Activated CD4-positive, alpha-beta T cell treated with anti-CD3 and anti-CD28 coated beads for 1 hour (primary cell): ENCODE measurements at regions not wholly inside any gene's neighbourhood (a gene's known extent, or its start where the extent isn't known, plus 50 kb on each side); places are given as distances from the start of the nearest gene placed in this dataset.

Experiments
- DNase-seq: peaks from one replicate; pipeline ENCODE4 v3.0.0-alpha.2; 2020

DNA sequence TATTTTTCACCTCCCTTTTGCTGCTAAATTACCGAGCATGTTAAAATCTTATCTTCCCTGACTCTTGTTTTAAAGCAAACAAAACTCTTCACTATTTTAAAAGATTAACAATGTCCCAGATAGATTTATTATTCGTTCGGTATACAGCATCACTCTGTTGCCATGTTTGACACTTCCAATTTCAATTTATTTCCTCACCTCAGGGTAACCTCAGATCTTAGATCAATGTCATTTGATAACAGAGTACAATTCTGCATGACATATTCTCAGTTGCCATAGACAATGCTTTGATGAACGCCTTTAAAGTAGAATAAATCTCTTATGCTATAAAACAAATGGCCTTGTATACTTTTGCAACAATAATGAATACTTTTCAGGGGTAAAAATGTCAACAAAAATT, 1078.1 kb upstream of the IGFBP7 start:
- no peak for DNase-seq

DNA sequence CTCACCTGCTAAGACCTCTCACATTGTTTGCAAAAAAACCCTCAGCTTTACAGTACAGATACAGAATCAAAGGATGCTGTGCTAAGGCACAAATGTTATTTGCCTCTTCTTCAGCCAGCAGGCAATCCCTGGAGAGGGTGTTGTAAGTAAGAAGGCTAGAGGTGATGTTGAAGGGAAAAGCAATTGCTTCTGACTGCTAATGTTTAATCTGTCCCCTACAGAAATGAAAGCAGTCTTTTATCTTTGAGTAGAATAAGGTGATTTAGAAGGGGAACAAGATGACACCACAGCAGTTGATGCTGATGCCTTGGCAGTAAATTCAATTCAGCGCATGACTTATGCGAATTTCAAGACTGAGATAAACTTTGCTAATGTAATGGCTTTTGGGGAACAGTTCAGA, 1064.8 kb upstream of the IGFBP7 start:
- no peak for DNase-seq

DNA sequence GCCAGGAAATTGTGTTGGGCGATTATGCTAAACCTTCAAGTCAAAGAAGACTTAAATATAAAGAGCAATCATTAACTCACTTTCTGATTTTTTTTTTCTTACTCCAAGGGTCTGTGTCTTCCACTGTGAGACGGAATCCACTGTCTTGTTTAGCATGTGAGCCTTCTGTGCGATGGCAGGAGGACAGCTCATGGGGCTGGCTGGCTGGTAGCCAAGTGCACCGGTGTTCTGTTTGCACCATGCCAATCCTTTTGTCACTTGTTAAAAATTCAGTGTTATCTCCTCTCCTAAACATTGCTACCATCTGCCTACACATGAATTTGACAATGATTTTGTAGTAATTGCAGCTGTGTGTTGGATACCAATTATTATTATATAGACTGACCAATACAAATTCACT, 1056.3 kb upstream of the IGFBP7 start:
- DNase-seq, result no peak

DNA sequence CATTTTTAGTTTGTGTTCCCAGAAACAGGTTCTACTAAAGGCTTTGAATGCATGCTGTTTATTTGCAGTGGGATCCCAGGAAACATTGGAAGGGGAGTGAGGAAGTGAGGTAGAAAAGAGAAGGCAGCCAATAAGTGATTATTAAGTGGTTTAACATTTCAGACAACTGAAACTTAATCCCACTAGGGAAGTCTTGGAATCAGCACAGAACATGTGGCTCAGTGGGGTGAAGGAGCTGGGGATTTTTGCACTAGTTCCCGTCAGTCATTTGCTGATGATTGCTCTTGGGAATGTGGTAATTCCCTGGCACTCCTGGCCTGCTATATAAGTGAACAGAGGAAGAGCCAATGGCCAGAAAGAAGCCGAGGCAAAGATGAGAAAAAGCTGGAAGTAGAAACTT, 1053.0 kb upstream of the IGFBP7 start:
- DNase-seq, result no peak

DNA sequence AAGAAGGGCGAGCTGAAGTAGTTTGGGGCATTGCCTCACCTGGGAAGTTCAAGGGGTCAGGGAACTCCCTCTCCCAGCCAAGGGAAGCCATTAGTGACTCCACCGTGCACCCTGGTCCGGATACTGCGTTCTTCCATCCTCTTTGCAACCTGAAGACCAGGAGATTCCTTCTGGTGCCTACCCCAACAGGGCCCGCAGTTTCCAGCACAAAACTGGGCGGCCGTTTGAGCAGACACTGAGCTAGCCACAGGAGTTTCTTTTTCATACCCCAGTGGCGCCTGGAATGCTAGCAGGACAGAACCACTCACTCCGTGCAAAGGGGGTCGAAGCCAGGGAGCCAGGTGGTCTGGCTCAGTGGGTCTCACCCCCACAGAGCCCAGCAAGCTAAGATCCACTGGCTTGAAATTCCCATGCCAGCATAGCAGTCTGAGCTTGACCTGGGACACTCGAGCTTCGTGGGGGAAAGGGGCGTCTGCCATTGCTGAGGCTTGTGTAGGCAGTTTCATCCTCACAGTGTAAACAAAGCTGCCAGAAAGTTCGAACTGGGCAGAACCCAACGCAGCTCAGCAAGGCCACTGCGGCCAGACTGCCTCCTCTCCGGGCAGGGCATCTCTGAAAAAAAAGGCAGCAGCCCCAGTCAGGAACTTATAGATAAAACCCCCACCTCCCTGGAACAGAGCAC, 1039.4 kb upstream of the IGFBP7 start:
- DNase-seq, result no peak

DNA sequence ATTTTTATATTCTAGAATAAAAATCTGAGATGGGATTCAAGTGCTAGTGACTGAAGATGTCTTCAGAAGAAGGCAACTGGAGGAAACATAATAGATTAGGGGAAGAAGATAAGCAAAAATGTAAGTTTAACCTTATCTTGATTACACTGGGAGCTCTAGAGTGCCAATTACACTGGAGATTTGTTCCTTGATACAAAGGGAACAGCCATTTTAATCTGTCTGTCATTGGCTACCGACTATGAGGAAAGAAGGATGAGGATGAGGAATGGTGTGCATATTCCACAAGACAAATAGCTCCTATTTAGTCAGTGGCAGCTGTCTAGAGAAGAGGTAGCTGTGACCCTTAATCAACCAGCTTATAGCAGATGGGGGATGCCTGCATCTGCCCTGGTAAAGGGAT, 1034.5 kb upstream of the IGFBP7 start:
- DNase-seq, result no peak

DNA sequence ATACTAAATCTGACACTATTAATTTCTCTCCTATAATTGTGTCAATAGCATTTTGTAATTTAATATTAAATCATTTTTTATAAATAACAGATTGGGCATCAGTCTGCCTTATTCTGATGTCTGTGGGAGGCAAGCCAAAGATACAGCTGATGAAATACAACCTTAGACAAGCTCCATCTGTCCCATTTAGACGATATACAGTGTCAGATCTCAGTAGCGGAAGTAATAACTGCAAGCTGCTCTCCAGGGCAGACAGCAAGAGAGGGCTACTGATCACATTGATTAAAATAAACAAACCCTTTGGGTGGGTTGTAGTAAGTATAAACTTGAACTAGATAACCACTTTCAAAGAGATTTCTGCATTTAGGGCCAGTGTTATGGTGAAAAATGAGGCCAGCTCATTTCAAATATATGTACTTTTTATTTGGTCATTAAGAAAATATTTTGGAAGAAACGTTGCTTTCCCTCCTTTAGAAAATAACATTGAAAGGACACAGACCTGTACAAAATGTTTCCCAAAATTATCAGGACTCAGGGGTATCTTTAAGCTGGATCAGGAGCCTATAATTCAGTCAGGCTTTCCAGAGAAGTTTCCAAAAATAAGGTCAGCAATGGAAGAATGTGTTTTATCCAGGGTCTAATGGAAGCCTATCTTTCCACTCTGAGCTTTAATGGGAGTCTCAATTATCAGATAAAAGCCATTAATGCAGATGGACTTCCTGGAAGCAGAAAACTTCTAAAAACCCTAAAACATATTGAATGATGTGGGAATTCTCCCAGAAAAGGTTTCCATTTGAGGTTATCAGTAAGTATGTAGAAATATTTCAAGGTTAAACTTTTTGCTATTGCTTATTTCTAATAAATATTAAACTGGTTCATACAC, 1028.8 kb upstream of the IGFBP7 start:
- no peak for DNase-seq

DNA sequence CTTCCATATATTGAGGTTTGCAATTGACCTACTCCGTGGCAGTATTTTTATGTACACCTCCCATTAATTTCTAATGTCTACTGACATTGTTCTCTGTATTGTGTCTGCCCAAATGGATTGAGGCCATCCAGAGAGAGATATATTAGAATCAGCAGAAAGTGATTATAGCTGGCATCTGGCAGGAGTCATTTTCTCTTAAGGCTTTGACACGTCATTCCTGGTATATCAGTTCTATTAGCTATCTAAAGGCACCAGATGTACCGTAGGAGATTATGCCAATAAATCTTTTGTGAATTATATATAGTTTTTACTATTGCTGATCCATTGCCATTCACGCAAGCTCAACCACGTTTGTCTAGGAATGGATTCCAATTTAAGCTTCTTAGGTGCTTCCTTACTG, 1026.4 kb upstream of the IGFBP7 start:
- no peak for DNase-seq

DNA sequence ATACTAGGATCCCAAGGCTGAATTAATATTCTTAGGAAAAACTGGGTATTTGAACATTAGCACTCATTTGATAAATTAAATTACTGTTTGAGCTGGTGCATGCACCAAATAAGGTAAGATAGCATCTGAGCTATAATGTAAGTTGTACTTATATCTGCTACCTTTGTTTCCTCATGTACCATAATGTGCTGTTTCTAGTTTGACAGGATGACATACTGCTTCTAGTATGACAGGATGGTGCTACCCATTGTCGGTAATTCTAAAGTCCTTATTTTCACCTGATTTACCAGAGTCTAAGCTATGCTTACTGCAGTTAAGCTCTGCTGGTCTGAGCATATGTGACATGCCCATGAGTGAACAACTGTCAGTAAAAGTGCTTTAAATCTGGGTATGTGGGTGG, 1017.5 kb upstream of the IGFBP7 start:
- DNase-seq, result no peak

DNA sequence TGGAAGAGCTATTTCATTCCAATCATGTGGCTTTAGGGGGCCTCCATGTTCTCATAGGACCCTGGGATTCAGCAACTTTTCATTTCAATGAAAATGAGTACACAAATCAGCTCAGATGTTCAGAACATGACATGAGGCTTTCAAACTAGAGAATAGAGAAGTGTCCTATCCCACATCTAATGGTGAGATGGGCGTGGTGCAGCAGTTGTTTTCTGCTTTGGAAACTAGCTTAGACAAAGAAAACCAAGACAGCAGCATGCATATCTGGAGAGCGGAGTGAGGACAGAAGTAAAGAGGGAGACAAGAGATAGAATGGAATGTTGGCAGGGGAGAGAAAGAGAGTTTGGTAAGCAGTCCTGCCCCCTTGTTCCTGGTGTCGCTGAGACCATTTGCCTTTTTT, 1009.1 kb upstream of the IGFBP7 start:
- no peak for DNase-seq

DNA sequence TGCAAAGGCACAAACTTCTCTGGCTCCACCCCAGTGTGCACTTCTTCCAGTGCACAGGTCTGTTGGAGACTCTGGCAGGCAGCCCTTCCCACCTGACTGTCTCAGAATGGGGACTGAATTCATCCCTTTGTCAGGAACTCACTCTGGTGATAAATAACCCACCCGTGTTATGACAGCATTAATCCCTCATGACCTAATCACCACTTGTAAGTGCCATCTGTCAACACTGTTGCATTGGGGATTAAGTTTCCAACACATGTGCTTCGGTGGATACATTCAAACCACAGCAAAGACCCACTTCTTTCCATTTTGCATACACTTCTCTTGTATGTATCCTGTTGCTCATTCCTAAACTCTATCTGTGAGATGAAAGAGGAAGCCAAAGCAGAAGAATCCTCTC, 1002.9 kb upstream of the IGFBP7 start:
- no peak for DNase-seq

DNA sequence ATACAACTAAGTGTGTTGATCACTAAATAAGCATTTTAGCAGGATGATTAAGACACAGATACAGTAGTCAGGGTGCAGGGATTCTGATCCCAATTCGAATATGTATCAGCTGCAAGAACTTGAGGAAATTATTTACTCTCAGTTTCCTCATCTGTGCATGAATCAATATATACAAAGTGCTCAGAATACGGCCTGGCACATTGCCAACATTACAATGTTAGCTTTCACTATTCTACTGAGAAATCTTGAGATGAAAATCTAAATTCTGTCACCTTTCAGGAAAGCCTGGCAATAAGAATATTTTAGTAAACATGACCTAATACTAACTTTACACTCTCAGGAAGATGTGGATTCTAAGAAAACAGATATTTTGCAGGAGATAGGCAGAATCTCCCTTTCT, 1001.6 kb upstream of the IGFBP7 start:
- no peak for DNase-seq

DNA sequence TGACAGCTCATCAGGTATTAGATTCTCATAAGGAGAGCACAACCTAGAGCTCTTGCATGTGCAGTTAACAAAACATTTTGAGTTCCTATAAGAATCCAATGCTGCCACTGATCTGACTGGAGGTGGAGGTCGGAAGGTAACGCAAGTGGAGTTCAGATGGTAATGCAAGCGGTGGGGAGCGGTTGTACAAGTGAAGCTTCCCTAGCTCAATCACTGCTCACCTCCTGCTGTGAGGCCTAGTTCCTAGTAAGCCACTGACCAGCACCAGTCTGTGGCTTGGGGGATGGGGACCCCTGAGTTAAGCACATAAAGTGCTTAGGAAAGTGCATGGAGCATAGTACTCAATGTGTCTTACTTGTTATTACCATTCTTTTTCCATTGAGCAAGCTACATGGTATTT, 983.2 kb upstream of the IGFBP7 start:
- no peak for DNase-seq

DNA sequence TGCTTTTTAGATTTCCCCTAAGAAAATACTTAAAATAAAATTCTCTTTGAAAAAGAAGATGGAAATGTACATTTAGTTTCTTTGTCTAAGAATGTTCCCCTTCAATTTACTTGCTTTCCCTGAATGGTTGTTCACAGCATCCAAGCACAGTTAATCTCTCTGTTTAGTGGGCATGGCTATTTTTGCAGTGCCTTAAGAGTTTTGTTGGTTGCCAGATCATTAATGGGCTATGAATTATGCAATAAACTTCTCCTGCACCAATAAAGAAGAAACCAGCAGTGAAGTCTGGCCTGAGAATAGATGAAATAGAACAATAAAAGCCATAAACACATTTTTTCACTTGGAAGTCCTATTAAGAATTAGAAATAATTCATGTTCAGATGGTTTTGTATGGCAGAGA, 980.4 kb upstream of the IGFBP7 start:
- DNase-seq, result no peak

DNA sequence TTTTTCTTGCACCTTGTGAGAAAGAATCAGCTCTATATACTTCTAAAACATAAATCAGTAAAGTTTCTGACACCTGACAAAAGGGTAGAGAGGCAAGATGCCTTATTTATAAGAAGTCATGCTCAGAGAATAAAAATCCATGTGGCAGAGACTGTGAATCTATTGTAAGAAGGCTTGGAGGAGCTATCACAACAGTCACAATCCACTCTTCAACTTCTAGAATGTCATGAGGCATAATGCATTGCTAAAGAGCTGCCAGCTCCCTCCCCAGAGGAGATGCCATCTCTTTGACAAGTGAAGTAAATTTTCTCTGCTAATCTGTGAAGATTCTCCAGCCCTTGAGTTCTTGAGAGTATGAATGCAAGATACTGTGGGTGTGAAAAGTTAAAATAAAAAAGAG, 971.2 kb upstream of the IGFBP7 start:
- no peak for DNase-seq

DNA sequence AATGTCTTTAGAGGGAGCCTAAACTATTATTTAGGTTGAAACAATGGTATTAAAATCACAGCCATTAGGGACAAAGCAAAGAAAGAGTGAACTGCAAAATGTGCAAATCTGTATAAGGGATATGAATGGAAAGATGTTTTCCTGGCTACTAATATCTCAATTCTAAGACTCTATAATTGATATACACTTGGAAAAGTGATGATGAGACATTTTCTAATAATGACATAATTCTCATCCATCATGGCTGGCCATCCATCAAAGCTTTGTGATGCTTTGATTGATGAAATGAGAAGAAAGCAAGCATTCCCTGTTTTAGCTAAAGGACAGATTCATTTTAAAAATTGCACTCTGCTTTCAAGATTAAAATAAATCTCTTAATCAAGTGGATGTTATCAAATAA, 965.5 kb upstream of the IGFBP7 start:
- no peak for DNase-seq

DNA sequence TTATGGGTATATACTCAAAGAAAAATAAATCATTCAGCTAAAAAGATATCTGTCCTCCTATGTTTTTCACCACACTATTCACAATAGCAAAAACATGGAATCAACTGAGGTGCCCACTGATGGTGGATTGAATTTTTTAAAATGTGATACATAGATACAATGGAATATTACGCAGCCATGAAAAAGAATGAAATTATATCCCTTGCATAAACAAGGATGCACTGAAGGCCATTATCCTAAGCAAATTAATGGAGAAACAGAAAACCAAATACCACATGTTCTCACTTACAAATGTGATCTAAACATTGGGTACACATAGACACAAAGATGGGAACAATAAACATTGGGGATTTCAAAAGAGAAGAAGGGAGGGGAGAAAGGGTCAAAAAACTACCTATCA, 964.2 kb upstream of the IGFBP7 start:
- no peak for DNase-seq

DNA sequence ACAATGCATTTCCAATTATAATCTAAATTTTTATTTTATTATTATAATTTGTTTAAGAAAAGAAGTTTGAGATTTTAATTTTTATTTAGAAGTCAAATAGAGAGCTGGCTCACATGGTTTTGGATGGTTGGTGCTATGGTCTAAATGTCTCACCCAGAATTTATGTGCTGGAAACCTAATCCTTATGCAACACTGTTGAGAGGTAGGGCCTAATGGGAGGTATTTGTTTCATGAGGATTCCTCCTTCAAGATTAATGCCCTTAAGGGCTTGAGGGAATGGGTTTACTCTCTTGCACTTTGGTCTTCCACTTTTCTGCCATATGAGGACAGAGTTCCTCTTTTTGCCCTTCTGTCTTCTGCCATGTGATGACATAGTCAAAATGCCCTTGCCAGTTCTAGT, 960.5 kb upstream of the IGFBP7 start:
- DNase-seq, result no peak

DNA sequence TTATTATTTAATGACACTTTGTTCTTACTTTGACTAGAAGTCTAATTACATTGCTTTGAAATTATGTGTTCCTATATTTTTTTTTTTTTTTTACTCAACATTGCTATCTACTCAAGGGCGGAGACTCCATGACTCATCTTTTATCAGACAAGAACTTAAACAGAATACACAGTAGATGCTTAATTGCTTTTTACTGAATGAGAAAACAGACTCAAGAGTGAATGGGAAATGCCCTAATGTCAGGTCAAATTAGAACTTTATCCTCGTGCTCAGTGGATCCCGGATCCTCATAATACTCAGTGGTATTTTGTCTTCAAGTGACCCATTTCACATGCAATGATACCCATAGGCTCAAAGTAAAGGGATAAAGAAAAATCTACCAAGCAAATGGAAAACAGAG, 954.5 kb upstream of the IGFBP7 start:
- DNase-seq, result no peak

DNA sequence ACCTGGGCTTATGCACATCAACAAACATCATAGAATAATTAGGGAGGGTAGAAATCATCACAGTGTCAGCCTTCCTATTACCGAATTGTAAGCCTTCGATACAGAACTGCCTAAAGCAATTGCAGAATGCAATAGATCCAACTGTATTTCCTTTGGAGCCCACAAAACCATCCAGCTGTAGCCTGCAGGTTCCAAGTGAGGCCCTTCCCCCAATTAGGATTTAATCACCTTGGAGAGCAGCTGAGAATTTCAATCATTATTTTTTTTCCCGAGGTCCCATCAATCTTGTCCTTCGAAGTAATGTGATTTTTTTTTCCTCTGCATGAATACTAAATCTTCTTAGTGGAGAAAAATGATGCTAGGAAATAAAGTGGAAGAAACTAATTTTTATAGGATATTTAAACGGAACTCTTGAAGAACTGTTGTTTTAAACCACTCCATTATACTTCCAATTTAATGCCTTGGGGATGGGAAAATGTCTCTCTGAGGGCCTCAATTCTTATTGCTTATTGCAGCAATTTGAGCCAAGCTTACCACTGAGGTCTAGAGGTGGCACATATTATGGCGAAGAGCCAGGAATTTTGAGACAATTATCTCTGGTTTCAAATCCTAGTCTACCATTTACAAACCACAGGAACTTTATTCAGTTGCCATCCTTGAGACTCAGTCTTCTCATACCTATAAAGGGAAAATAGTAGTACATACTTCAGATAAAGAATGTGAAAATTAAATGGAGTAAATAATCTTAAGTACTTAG, 953.4 kb upstream of the IGFBP7 start:
- no peak for DNase-seq

DNA sequence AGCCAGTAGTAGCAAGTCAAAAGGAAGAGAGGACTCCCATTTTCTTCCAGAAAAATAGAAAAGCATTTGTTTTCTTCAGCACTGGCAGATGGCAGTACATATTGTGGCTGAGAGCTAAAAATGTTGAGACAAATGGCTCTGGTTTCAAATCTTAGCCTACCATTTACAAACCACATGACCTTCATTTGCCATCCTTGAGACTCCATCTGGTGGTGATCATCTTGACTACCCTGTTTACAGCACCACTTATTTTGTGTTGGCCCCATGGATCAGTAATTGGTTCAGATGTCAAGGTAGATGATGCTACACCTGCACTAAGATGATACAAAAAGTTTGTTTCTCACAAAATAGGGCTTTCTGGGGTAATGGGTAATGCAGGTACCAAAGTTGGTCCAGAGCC, 951.8 kb upstream of the IGFBP7 start:
- DNase-seq, result no peak

DNA sequence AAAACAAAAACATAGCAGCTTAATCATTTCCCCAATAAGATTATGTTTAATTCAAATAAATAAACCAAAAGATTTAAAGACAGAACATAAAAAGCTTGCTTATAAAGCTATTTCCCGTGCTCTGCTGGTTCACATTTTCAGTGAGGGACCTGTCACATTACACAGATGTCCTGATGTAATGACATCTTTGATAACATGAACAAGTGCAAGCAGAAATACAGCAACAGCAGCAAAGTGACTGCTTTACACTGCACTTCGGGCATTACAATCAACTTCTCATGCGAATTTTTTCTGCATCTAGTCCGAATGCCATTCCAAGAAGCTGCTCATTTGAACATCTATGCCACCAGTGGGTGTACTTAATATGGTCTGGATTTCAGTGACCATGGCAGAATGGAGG, 940.3 kb upstream of the IGFBP7 start:
- no peak for DNase-seq

DNA sequence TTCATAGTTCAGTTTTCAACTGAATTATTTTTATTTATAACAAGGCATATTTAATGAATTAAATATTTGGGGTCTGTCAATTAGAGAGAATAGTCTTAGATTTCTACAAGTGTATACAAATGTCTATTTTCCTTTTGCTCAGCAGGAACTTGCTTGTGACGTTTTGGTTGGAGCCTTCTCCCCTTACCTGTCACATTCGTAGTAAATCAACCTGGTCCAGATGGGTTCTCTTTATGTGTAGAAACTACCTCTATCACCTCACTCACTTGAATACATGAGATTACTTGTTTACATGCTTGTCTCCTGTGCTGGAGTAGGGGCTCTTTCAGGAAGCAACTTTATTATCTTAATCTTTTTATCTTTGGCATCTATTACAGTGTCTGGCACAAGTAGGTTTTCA, 938.3 kb upstream of the IGFBP7 start:
- DNase-seq, result no peak

DNA sequence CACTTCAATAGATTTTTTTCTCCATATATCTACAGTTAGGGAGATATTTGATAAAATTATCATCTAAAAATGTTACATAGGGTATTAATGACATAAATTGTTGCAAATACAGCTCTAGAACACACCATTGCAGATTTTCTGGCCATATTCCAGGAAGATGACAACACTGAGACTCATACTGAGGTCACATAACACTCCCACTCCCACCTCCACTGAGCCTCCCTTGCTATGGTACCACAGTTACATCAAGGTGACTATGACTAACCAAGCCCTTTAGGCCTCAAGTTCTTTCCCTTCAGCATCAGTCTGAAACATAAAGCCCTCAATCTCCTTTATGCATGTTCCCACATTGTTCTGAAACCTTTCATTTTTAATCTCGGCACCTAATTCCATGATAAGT, 932.0 kb upstream of the IGFBP7 start:
- no peak for DNase-seq
